ENCODE measurements at regions not wholly inside any gene's neighbourhood (a gene's known extent, or its start where the extent isn't known, plus 50 kb on each side); places are given as distances from the start of the nearest gene placed in this dataset.

GRCh38 chr11:19499026-19499669 lies 213.5 kb upstream of the NAV2 start:
- TF ChIP-seq EZH2 (IDR thresholded peaks at IDR 0.05; ENCODE audit: borderline replicate concordance, low read length): no peak
- no peak for TF ChIP-seq CTCF (IDR thresholded peaks at IDR 0.05; ENCODE audit: low read length)

Data from OCI-LY1 (cell line).